Naive thymus-derived CD8-positive, alpha-beta T cell (primary cell): ENCODE measurements at regions not wholly inside any gene's neighbourhood (a gene's known extent, or its start where the extent isn't known, plus 50 kb on each side); places are given as distances from the start of the nearest gene placed in this dataset.

Experiments used
- ATAC-seq, 2 donors: fragments of 150-1000 bp; cut with Tn5 transposase in 1 of 2; sonication (Bioruptor Pico), chemical (Tn5 transposase) in 1 of 2; 1 replicate in 1 of 2; 2 replicates in 1 of 2; pipeline ENCODE4 v1.10.0; 2021; ENCODE audit warnings: mild to moderate bottlenecking in 2 of 2, moderate library complexity in 2 of 2
- POLR2A ChIA-PET: fragments of 350-600 bp; sonication (Branson Sonifier 250); formaldehyde crosslinking; loops from one replicate; lab custom pipeline; 2021; ENCODE audit warnings: antibody characterized with exemption; lab: Charles Lee
- DNase-seq, 10 donors: peaks; one replicate each; pipeline versions ENCODE4 v3.0.0 to v3.0.0-alpha.2; 2020 to 2022
- H3K27ac Mint-ChIP-seq, 10 donors: one replicate each; pipeline ENCODE4 v1.8.0; 2020 to 2022; ENCODE audit warnings: mild to moderate bottlenecking in 10 of 10, mixed read lengths in 10 of 10, moderate library complexity in 4 of 10, inconsistent platforms in 1 of 10
- H3K27me3 Mint-ChIP-seq, 5 donors: one replicate each; pipeline ENCODE4 v1.8.0; 2021 to 2022; ENCODE audit warnings: mixed read lengths in 5 of 5
- H3K36me3 Mint-ChIP-seq, 3 donors: one replicate each; pipeline ENCODE4 v1.8.0; 2020 to 2022; ENCODE audit warnings: mixed read lengths in 3 of 3, mild to moderate bottlenecking in 2 of 3, inconsistent platforms in 1 of 3
- H3K4me1 Mint-ChIP-seq, 4 donors: one replicate each; pipeline ENCODE4 v1.8.0; 2021 to 2022; ENCODE audit warnings: mixed read lengths in 4 of 4
- H3K4me3 Mint-ChIP-seq, 10 donors: one replicate each; pipeline ENCODE4 v1.8.0; 2020 to 2022; ENCODE audit warnings: mild to moderate bottlenecking in 10 of 10, mixed read lengths in 10 of 10, moderate library complexity in 6 of 10, inconsistent platforms in 1 of 10
- H3K9me3 Mint-ChIP-seq, 9 donors: one replicate each; pipeline ENCODE4 v1.8.0; 2020 to 2022; ENCODE audit warnings: mixed read lengths in 9 of 9, mild to moderate bottlenecking in 3 of 9, inconsistent platforms in 1 of 9, moderate library complexity in 1 of 9

GRCh38 chr2:33681364-33681757 is 82.3 kb upstream of the FAM98A start:
- peaks cover 6 to 12% (median 7%) of the 10 kb centered on the region in 5 donors for H3K27me3 Mint-ChIP-seq
- no peak overlapping the region for H3K27ac Mint-ChIP-seq
- ATAC-seq = no peak
- H3K4me1 Mint-ChIP-seq = no peaks in the 10 kb centered on the region
- no peaks in the 10 kb centered on the region for H3K36me3 Mint-ChIP-seq
- peaks cover 0 to 16% (median 4%) of the 10 kb centered on the region in 9 donors for H3K9me3 Mint-ChIP-seq
- H3K4me3 Mint-ChIP-seq = no peak overlapping the region
- DNase-seq = no peak
- POLR2A ChIA-PET = no interaction called here

GRCh38 chr2:33680644-33681363 is 81.7 kb upstream of the FAM98A start:
- peaks cover 6 to 12% (median 7%) of the 10 kb centered on the region in 5 donors for H3K27me3 Mint-ChIP-seq
- no peaks in the 10 kb centered on the region for H3K4me1 Mint-ChIP-seq
- H3K27ac Mint-ChIP-seq = no peak overlapping the region
- H3K36me3 Mint-ChIP-seq = no peaks in the 10 kb centered on the region
- ATAC-seq = no peak
- peaks cover 0 to 12% (median 3%) of the 10 kb centered on the region in 9 donors for H3K9me3 Mint-ChIP-seq
- no peak for DNase-seq
- no peak overlapping the region for H3K4me3 Mint-ChIP-seq
- POLR2A ChIA-PET = no interaction called here

GRCh38 chr2:33678436-33678835 is 79.3 kb upstream of the FAM98A start:
- peaks cover 2 to 11% (median 7%) of the 10 kb centered on the region in 5 donors for H3K27me3 Mint-ChIP-seq
- H3K4me1 Mint-ChIP-seq = no peaks in the 10 kb centered on the region
- POLR2A ChIA-PET = no interaction called here
- no peak overlapping the region for H3K4me3 Mint-ChIP-seq
- no peak overlapping the region for H3K27ac Mint-ChIP-seq
- ATAC-seq (no peak), DNase-seq (no peak)
- H3K36me3 Mint-ChIP-seq = no peaks in the 10 kb centered on the region
- H3K9me3 Mint-ChIP-seq = no peaks in the 10 kb centered on the region

GRCh38 chr2:33673937-33674336 is 74.8 kb upstream of the FAM98A start:
- H3K4me3 Mint-ChIP-seq = no peak overlapping the region
- no peak for DNase-seq
- no peaks in the 10 kb centered on the region for H3K4me1 Mint-ChIP-seq
- no peaks in the 10 kb centered on the region for H3K9me3 Mint-ChIP-seq
- POLR2A ChIA-PET = no interaction called here
- ATAC-seq = no peak
- no peaks in the 10 kb centered on the region for H3K36me3 Mint-ChIP-seq
- H3K27me3 Mint-ChIP-seq = peaks cover 0 to 13% (median 5%) of the 10 kb centered on the region in 5 donors
- H3K27ac Mint-ChIP-seq = no peak overlapping the region

GRCh38 chr2:33672896-33673295 is 73.8 kb upstream of the FAM98A start:
- Mint-ChIP-seq H3K27ac (no peak overlapping the region), H3K4me1 (no peaks in the 10 kb centered on the region), H3K27me3 (peaks cover 0 to 13% (median 5%) of the 10 kb centered on the region in 5 donors), H3K4me3 (no peak overlapping the region), H3K9me3 (peaks cover 0 to under 1% (median 0%) of the 10 kb centered on the region in 9 donors), H3K36me3 (no peaks in the 10 kb centered on the region)
- POLR2A ChIA-PET = no interaction called here
- no peak for ATAC-seq
- DNase-seq = no peak

GRCh38 chr2:33672389-33672788 is 73.3 kb upstream of the FAM98A start:
- Mint-ChIP-seq H3K4me1 (no peaks in the 10 kb centered on the region), H3K4me3 (no peak overlapping the region), H3K27ac (no peak overlapping the region), H3K9me3 (peaks cover 0 to 2% (median 0%) of the 10 kb centered on the region in 9 donors), H3K27me3 (peaks cover 0 to 13% (median 5%) of the 10 kb centered on the region in 5 donors), H3K36me3 (no peaks in the 10 kb centered on the region)
- no peak for ATAC-seq
- POLR2A ChIA-PET = no interaction called here
- DNase-seq = no peak

GRCh38 chr2:33671198-33671597 is 72.1 kb upstream of the FAM98A start:
- H3K9me3 Mint-ChIP-seq = peaks cover 0 to 4% (median 0%) of the 10 kb centered on the region in 9 donors
- H3K4me1 Mint-ChIP-seq = no peaks in the 10 kb centered on the region
- no peak overlapping the region for H3K4me3 Mint-ChIP-seq
- POLR2A ChIA-PET = no interaction called here
- peaks cover 0 to 13% (median 5%) of the 10 kb centered on the region in 5 donors for H3K27me3 Mint-ChIP-seq
- H3K27ac Mint-ChIP-seq = no peak overlapping the region
- ATAC-seq (no peak), DNase-seq (no peak)
- no peaks in the 10 kb centered on the region for H3K36me3 Mint-ChIP-seq

GRCh38 chr2:33670392-33670937 is 71.4 kb upstream of the FAM98A start:
- POLR2A ChIA-PET = no interaction called here
- no peak for ATAC-seq
- no peaks in the 10 kb centered on the region for H3K4me1 Mint-ChIP-seq
- H3K9me3 Mint-ChIP-seq = peaks cover 0 to 7% (median 0%) of the 10 kb centered on the region in 9 donors
- H3K36me3 Mint-ChIP-seq = no peaks in the 10 kb centered on the region
- H3K27ac Mint-ChIP-seq = no peak overlapping the region
- H3K4me3 Mint-ChIP-seq = no peak overlapping the region
- peaks cover 0 to 13% (median 5%) of the 10 kb centered on the region in 5 donors for H3K27me3 Mint-ChIP-seq
- DNase-seq = no peak

- Mint-ChIP-seq H3K27me3 (peaks cover 0 to 16% (median 2%) of the 10 kb centered on the region in 5 donors), H3K36me3 (peaks cover 0 to 4% (median 0%) of the 10 kb centered on the region in 3 donors), H3K4me1 (no peaks in the 10 kb centered on the region), H3K4me3 (no peak overlapping the region), H3K9me3 (peaks cover 0 to 29% (median 7%) of the 10 kb centered on the region in 9 donors), H3K27ac (no peak overlapping the region)
- ATAC-seq (no peak), DNase-seq (no peak)
- POLR2A ChIA-PET = no interaction called here
Observed at GRCh38 chr2:33666879-33667278, 67.8 kb upstream of the FAM98A start.

GRCh38 chr2:33665039-33665438 is 65.9 kb upstream of the FAM98A start:
- POLR2A ChIA-PET = no interaction called here
- no peak for ATAC-seq
- Mint-ChIP-seq H3K9me3 (peaks cover 0 to 29% (median 7%) of the 10 kb centered on the region in 9 donors), H3K27me3 (peaks cover 0 to 3% (median 0%) of the 10 kb centered on the region in 5 donors), H3K36me3 (peaks cover 0 to 4% (median 1%) of the 10 kb centered on the region in 3 donors), H3K4me1 (no peaks in the 10 kb centered on the region), H3K27ac (no peak overlapping the region), H3K4me3 (no peak overlapping the region)
- no peak for DNase-seq

- Mint-ChIP-seq H3K4me1 (peaks cover 0 to 4% (median 0%) of the 10 kb centered on the region in 4 donors), H3K27me3 (peaks cover 0 to 8% (median 2%) of the 10 kb centered on the region in 5 donors), H3K9me3 (peaks cover 0 to 35% (median 5%) of the 10 kb centered on the region in 9 donors), H3K27ac (no peak overlapping the region), H3K36me3 (peaks cover 0 to 9% (median 1%) of the 10 kb centered on the region in 3 donors), H3K4me3 (no peak overlapping the region)
- POLR2A ChIA-PET = no interaction called here
- no peak for ATAC-seq
- DNase-seq = no peak
Observed at GRCh38 chr2:33660416-33661123, 61.5 kb upstream of the FAM98A start.

GRCh38 chr2:33655626-33656320 is 56.7 kb upstream of the FAM98A start:
- Mint-ChIP-seq H3K36me3 (peaks cover 0 to 11% (median 0%) of the 10 kb centered on the region in 3 donors), H3K4me3 (no peak overlapping the region), H3K4me1 (peaks cover 0 to 4% (median 0%) of the 10 kb centered on the region in 4 donors), H3K27me3 (peaks cover 0 to 10% (median 2%) of the 10 kb centered on the region in 5 donors), H3K27ac (no peak overlapping the region), H3K9me3 (peaks cover 0 to 17% (median 8%) of the 10 kb centered on the region in 9 donors)
- no peak for DNase-seq
- POLR2A ChIA-PET = no interaction called here
- no peak for ATAC-seq
